H9 (cell line): ENCODE measurements at regions not wholly inside any gene's neighbourhood (a gene's known extent, or its start where the extent isn't known, plus 50 kb on each side); places are given as distances from the start of the nearest gene placed in this dataset.

Source experiments
- DNase-seq: peaks from one replicate; pipeline ENCODE4 v3.0.0-alpha.2; 2017
- H2AFZ ChIP-seq: one replicate; pipeline ENCODE4 v1.6.1; 2013; ENCODE audit warnings: mild to moderate bottlenecking, low read length, control low read depth, moderate library complexity
- H2AK5ac ChIP-seq: 2 replicates; pipeline ENCODE4 v1.6.1; 2013; ENCODE audit warnings: low read length, control low read depth, mixed read lengths; ENCODE audit not compliant: insufficient read length
- H2BK120ac ChIP-seq: one replicate; pipeline ENCODE4 v1.6.1; 2013; ENCODE audit warnings: low read depth, mild to moderate bottlenecking, low read length, control low read depth, inconsistent platforms; ENCODE audit not compliant: poor library complexity, severe bottlenecking
- H2BK12ac ChIP-seq: 2 replicates; pipeline ENCODE4 v1.6.1; 2013; ENCODE audit warnings: low read length, control low read depth, mixed read lengths, low read depth; ENCODE audit not compliant: insufficient read length
- H2BK15ac ChIP-seq: 2 replicates; pipeline ENCODE4 v1.6.1; 2013; ENCODE audit warnings: low read depth, low read length, control low read depth
- H2BK20ac ChIP-seq: one replicate; pipeline ENCODE4 v1.6.1; 2013; ENCODE audit warnings: low read depth, mild to moderate bottlenecking, low read length, control low read depth, inconsistent platforms; ENCODE audit not compliant: poor library complexity, severe bottlenecking
- H2BK5ac ChIP-seq: 2 replicates; pipeline ENCODE4 v1.6.1; 2013; ENCODE audit warnings: low read length, control low read depth, mixed read lengths; ENCODE audit not compliant: insufficient read length
- H3K14ac ChIP-seq: 2 replicates; pipeline ENCODE4 v1.6.1; 2013; ENCODE audit warnings: low read length, control low read depth; ENCODE audit not compliant: insufficient read depth
- H3K18ac ChIP-seq: 2 replicates; pipeline ENCODE4 v1.6.1; 2013; ENCODE audit warnings: low read depth, mild to moderate bottlenecking, mixed read lengths, low read length, control low read depth; ENCODE audit not compliant: insufficient read length
- H3K23ac ChIP-seq: 2 replicates; pipeline ENCODE4 v1.6.1; 2013; ENCODE audit warnings: low read length, control low read depth, mixed read lengths, low read depth; ENCODE audit not compliant: insufficient read length
- H3K23me2 ChIP-seq: 2 replicates; pipeline ENCODE4 v1.6.1; 2013; ENCODE audit warnings: low read depth, mild to moderate bottlenecking, mixed read lengths, low read length, control low read depth; ENCODE audit not compliant: insufficient read length, poor library complexity, severe bottlenecking
- H3K27ac ChIP-seq: 2 replicates; pipeline ENCODE4 v1.5.1; 2013; ENCODE audit warnings: low read length, control low read depth, mixed read lengths, low read depth; ENCODE audit not compliant: insufficient read length
- H3K27me3 ChIP-seq: 2 replicates; pipeline ENCODE4 v1.6.1; 2013; ENCODE audit warnings: low read length, control low read depth, inconsistent platforms; ENCODE audit not compliant: insufficient read depth
- H3K4ac ChIP-seq: 2 replicates; pipeline ENCODE4 v1.6.1; 2013; ENCODE audit warnings: low read depth, mild to moderate bottlenecking, control low read depth, inconsistent platforms, low read length, moderate library complexity
- H3K4me1 ChIP-seq: 2 replicates; pipeline ENCODE4 v1.6.1; 2013; ENCODE audit warnings: low read length, control low read depth, inconsistent platforms; ENCODE audit not compliant: insufficient read depth
- H3K4me2 ChIP-seq: 2 replicates; pipeline ENCODE4 v1.6.1; 2013; ENCODE audit warnings: low read length, control low read depth, mixed read lengths; ENCODE audit not compliant: insufficient read length, insufficient read depth
- H3K56ac ChIP-seq: 2 replicates; pipeline ENCODE4 v1.6.1; 2013; ENCODE audit warnings: low read depth, mild to moderate bottlenecking, mixed read lengths, low read length, control low read depth; ENCODE audit not compliant: insufficient read length
- H3K79me1 ChIP-seq: 2 replicates; pipeline ENCODE4 v1.6.1; 2013; ENCODE audit warnings: low read depth, mild to moderate bottlenecking, moderate library complexity, low read length, control low read depth, inconsistent platforms; ENCODE audit not compliant: insufficient read depth, poor library complexity, severe bottlenecking
- H3K79me2 ChIP-seq: 2 replicates; pipeline ENCODE4 v1.6.1; 2013; ENCODE audit warnings: low read length, control low read depth, inconsistent platforms; ENCODE audit not compliant: insufficient read depth
- H3K9ac ChIP-seq: 2 replicates; pipeline ENCODE4 v1.6.1; 2013; ENCODE audit warnings: low read length, control low read depth, mixed read lengths; ENCODE audit not compliant: insufficient read length; ENCODE audit errors: extremely low read depth
- H3K9me3 ChIP-seq: one replicate; pipeline ENCODE4 v1.6.1; 2013; ENCODE audit warnings: low read depth, low read length, inconsistent platforms; ENCODE audit not compliant: control insufficient read depth
- H3T11ph ChIP-seq: one replicate; pipeline ENCODE4 v1.6.1; 2013; ENCODE audit warnings: mild to moderate bottlenecking, low read length, control low read depth, inconsistent platforms
- H4K20me1 ChIP-seq: one replicate; pipeline ENCODE4 v1.6.1; 2013; ENCODE audit not compliant: control insufficient read depth, insufficient read length, insufficient read depth
- H4K5ac ChIP-seq: 2 replicates; pipeline ENCODE4 v1.6.1; 2013; ENCODE audit warnings: low read depth, mild to moderate bottlenecking, mixed read lengths, low read length, control low read depth; ENCODE audit not compliant: insufficient read length
- H4K8ac ChIP-seq: replicated peaks from 2 replicates; pipeline ENCODE4 v1.6.1; 2013; ENCODE audit warnings: low read length, control low read depth, mixed read lengths, low read depth; ENCODE audit not compliant: insufficient read length
- H4K91ac ChIP-seq: 2 replicates; pipeline ENCODE4 v1.6.1; 2013; ENCODE audit warnings: low read depth, mild to moderate bottlenecking, moderate library complexity, mixed read lengths, low read length, control low read depth; ENCODE audit not compliant: insufficient read length
- H3K27ac Mint-ChIP-seq, 3 experiments: 2 replicates in 2 of 3; 3 replicates in 1 of 3; pipeline ENCODE4 v1.8.0; 2020 to 2021; ENCODE audit warnings: mixed read lengths in 3 of 3, mild to moderate bottlenecking in 1 of 3, moderate library complexity in 1 of 3
- H3K27me3 Mint-ChIP-seq: 2 replicates; pipeline ENCODE4 v1.8.0; 2021; ENCODE audit warnings: low read depth, mild to moderate bottlenecking, moderate library complexity, mixed read lengths
- H3K36me3 Mint-ChIP-seq, 3 experiments: 2 replicates in 2 of 3; 3 replicates in 1 of 3; pipeline ENCODE4 v1.8.0; 2020 to 2021; ENCODE audit warnings: low read depth in 3 of 3, mixed read lengths in 3 of 3; ENCODE audit not compliant: insufficient read depth in 1 of 3
- H3K4me1 Mint-ChIP-seq, 2 experiments: 2 replicates each; pipeline ENCODE4 v1.8.0; 2020; ENCODE audit warnings: mixed read lengths in 2 of 2
- H3K4me3 Mint-ChIP-seq, 2 experiments: 2 replicates in 1 of 2; 3 replicates in 1 of 2; pipeline ENCODE4 v1.8.0; 2020 to 2021; ENCODE audit warnings: mild to moderate bottlenecking in 2 of 2, mixed read lengths in 2 of 2, moderate library complexity in 1 of 2
- H3K9me3 Mint-ChIP-seq, 2 experiments: 2 replicates in 1 of 2; 3 replicates in 1 of 2; pipeline ENCODE4 v1.8.0; 2020; ENCODE audit warnings: mild to moderate bottlenecking in 2 of 2, mixed read lengths in 2 of 2, moderate library complexity in 1 of 2
- WGBS: extraction: QIAGEN DNeasy Blood & Tissue Kit; methylation state at CpG from one replicate; pipeline ENCODE4 v1.1.7; 2013; ENCODE audit warnings: missing lambda C conversion rate, low lambda C conversion rate, mixed read lengths; ENCODE audit not compliant: insufficient read length; ENCODE audit errors: extremely low coverage; 5-methylcytosine and 5-hydroxymethylcytosine counted together
- TF ChIP-seq, protein P1 (sequence below): fragments of 200-600 bp; sonication (generic); conservative IDR thresholded peaks from 3 replicates; pipeline ENCODE4 v1.8.0; 2021; ENCODE audit warnings: antibody characterized with exemption, mild to moderate bottlenecking

- H4K91ac ChIP-seq: no peak overlapping the region
- Mint-ChIP-seq H3K4me1 (no peaks in the 10 kb centered on the region), H3K27ac (no peak overlapping the region), H3K4me3 (no peak overlapping the region), H3K9me3 (peaks cover 59 to 65% of the 10 kb centered on the region in 2 experiments), H3K27me3 (no peaks in the 10 kb centered on the region), H3K36me3 (peaks cover 0 to 14% (median 2%) of the 10 kb centered on the region in 3 experiments; a peak in 5 of 7 replicates)
- H3K79me2 ChIP-seq: no peaks in the 10 kb centered on the region
- no peak overlapping the region for H2BK5ac ChIP-seq
- no peaks in the 10 kb centered on the region for H3K4me1 ChIP-seq
- H2BK20ac ChIP-seq: no peak overlapping the region
- no peak overlapping the region for H2BK12ac ChIP-seq
- TF ChIP-seq, protein P1, sequence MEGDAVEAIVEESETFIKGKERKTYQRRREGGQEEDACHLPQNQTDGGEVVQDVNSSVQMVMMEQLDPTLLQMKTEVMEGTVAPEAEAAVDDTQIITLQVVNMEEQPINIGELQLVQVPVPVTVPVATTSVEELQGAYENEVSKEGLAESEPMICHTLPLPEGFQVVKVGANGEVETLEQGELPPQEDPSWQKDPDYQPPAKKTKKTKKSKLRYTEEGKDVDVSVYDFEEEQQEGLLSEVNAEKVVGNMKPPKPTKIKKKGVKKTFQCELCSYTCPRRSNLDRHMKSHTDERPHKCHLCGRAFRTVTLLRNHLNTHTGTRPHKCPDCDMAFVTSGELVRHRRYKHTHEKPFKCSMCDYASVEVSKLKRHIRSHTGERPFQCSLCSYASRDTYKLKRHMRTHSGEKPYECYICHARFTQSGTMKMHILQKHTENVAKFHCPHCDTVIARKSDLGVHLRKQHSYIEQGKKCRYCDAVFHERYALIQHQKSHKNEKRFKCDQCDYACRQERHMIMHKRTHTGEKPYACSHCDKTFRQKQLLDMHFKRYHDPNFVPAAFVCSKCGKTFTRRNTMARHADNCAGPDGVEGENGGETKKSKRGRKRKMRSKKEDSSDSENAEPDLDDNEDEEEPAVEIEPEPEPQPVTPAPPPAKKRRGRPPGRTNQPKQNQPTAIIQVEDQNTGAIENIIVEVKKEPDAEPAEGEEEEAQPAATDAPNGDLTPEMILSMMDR: no peak
- no peak overlapping the region for H3K18ac ChIP-seq
- H3K23me2 ChIP-seq: no peaks in the 10 kb centered on the region
- no peak overlapping the region for H2BK15ac ChIP-seq
- DNase-seq: no peak
- H3K56ac ChIP-seq: no peak overlapping the region
- no peak overlapping the region for H4K8ac ChIP-seq
- no peak overlapping the region for H2AFZ ChIP-seq
- no peak overlapping the region for H3K4ac ChIP-seq
- H2AK5ac ChIP-seq: no peak overlapping the region
- H3K79me1 ChIP-seq: no peaks in the 10 kb centered on the region
- H4K20me1 ChIP-seq: no peaks in the 10 kb centered on the region
- H3K27ac ChIP-seq: no peak overlapping the region
- no peaks in the 10 kb centered on the region for H3K27me3 ChIP-seq
- no peak overlapping the region for H3K9ac ChIP-seq
- WGBS: no CpG with 5 or more reads among the region's 4 CpGs
- H3K9me3 ChIP-seq: no peaks in the 10 kb centered on the region
- no peak overlapping the region for H3K14ac ChIP-seq
- H4K5ac ChIP-seq: no peak overlapping the region
- H3T11ph ChIP-seq: no peak overlapping the region
- no peak overlapping the region for H2BK120ac ChIP-seq
- no peak overlapping the region for H3K23ac ChIP-seq
- no peak overlapping the region for H3K4me2 ChIP-seq
Observed at GRCh38 chr21:24171736-24172135, 1435.5 kb downstream of the MRPL39 start.
